Sciatic nerve (tissue), 2 donors: ENCODE measurements at regions not wholly inside any gene's neighbourhood (a gene's known extent, or its start where the extent isn't known, plus 50 kb on each side); places are given as distances from the start of the nearest gene placed in this dataset.

Experiments used
- ATAC-seq: fragments of 200-7000 bp; cut with Tn5 transposase; one replicate; pipeline ENCODE4 v1.9.1; 2020; ENCODE audit warnings: mild to moderate bottlenecking, moderate library complexity
- DNase-seq: peaks from one replicate; pipeline ENCODE4 v3.0.0-alpha.2; 2020; ENCODE audit warnings: low spot score
- intact Hi-C: fragments of 100-400 bp; cut with DNase I; formaldehyde crosslinking; loops from one replicate; pipeline ENCODE4 v1.14.2; 2022
- donor health status: DM: no; HTN: no; CAD: no.
- donor health status: DM: no; HTN: no; CAD: no.

- DNase-seq (no peak), ATAC-seq (no peak)
- intact Hi-C loops = no loop called here
Measured at GRCh38 chr15:94177112-94177511, 54.2 kb upstream of the MCTP2 start.

- no peak for DNase-seq
- intact Hi-C loops = no loop called here
- no peak for ATAC-seq
Measured at GRCh38 chr15:94175420-94175819, 55.9 kb upstream of the MCTP2 start.

GRCh38 chr15:94174399-94174802, 57.0 kb upstream of the MCTP2 start:
- no peak for DNase-seq
- ATAC-seq = no peak
- intact Hi-C loops = no loop called here

DNA sequence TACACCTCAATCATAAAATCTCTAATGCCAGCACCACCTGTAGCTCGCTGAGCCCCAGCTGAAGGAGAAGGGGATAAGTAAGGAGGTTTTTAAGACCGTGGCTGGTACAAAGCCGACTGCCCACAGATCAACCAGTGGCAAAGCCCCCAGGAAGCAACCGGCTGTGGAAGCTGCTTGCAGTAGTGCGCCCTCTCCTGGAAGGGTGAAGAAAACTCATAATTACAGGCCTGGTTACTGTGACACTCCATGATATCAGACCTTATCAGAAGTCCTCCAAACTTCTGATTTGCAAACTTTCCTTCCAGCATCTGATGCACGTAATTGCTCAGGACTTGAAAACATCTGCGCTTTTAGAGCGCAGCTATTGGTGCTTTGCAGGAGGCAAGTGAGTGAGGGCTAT, 63.1 kb upstream of the MCTP2 start:
- DNase-seq (no peak), ATAC-seq (no peak)
- intact Hi-C loops = loop anchor here (5.0 kb wide), 1 partner anchor 154 kb away; no protein-coding TSS in a partner anchor

DNA sequence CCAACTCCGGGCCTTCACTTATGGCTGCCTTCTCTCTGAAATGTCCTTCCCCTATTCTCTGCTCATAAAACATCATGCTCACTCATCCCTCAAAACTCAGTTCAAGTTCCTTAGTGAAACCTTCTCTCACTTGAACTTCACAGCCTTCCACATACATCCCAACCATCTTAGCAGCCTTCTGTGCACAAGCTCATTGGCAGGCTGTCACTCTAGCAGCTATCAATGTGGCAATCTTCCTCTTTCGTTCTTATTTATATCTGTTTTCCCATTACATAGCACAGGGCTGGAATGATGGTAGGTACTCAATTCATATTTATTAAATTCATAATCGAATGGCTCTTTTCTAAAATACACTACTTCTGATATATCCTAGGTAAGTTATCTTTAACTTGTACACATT, 66.4 kb upstream of the MCTP2 start:
- intact Hi-C loops = loop anchor here (5.0 kb wide), 1 partner anchor 157 kb away; no protein-coding TSS in a partner anchor
- ATAC-seq (no peak), DNase-seq (no peak)

- DNase-seq = peak; percentile 77
- intact Hi-C loops = no loop called here
- ATAC-seq = peak; percentile 70
Measured at GRCh38 chr15:94164202-94164807, 67.1 kb upstream of the MCTP2 start.

DNA sequence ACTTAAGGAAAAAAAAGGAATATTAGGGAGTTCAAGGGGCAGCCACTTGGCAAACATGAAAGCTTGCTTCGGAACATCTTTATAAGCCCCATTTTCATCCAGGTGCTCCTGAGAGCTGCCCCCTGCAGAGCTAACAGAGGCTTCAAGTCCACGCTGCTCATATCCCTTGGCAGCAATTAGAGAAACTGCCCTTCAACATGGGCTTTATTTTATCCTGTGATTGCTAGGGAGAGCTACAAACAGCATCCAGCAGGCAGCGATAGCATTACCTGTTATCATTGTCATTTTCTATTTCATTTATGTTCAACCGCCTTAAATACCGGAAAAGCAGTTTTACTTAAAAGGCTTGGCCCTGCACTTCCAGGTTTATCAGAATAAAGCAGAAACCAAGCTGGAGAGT, 68.4 kb upstream of the MCTP2 start:
- no peak for ATAC-seq
- intact Hi-C loops = no loop called here
- DNase-seq = no peak

GRCh38 chr15:94154255-94154654, 77.1 kb upstream of the MCTP2 start:
- no peak for DNase-seq
- ATAC-seq = no peak

DNA sequence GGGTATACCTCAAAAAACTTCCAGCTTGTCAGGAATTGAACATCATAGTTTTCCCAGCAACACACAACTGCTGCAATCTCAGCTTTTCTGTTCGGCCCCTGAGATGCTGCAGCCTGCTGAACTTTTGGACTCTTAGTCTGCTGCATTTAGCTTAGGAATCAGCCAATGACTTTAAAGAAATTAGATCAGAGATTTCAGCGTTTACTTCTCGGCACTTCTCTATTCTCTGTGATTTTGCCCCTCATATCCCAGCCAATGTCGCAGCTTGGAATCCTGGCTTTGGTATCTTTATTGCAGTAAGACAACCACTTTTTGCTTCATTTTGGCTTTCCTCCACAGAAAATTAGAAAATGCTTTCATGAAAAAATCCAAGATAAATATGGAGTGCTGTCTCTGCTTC, 86.3 kb upstream of the MCTP2 start:
- DNase-seq (no peak), ATAC-seq (no peak)
- intact Hi-C loops = no loop called here

More at GRCh38 chr15:94154255-94154654, 77.1 kb upstream of the MCTP2 start:
- intact Hi-C loops = no loop called here

DNA sequence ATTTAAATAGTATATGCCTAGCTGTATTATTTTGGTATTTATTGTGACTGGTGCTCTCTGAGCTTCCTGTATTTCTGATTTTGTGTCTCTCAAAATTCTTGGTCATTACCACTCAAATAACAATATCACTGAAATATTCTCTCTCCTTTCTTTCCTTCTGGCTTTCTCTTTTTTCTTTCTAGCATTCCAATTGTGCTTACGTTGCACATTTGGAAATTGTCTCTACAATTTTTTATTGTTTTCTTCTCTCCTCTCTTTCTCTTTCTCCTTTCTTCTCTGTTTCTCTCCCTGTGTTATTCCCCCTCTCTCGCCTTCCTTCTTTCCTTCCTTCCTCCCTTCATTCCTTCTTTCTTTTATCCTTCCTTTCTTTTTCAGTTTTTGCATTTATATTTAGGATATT, 89.6 kb upstream of the MCTP2 start:
- intact Hi-C loops = no loop called here
- no peak for ATAC-seq
- DNase-seq = no peak

DNA sequence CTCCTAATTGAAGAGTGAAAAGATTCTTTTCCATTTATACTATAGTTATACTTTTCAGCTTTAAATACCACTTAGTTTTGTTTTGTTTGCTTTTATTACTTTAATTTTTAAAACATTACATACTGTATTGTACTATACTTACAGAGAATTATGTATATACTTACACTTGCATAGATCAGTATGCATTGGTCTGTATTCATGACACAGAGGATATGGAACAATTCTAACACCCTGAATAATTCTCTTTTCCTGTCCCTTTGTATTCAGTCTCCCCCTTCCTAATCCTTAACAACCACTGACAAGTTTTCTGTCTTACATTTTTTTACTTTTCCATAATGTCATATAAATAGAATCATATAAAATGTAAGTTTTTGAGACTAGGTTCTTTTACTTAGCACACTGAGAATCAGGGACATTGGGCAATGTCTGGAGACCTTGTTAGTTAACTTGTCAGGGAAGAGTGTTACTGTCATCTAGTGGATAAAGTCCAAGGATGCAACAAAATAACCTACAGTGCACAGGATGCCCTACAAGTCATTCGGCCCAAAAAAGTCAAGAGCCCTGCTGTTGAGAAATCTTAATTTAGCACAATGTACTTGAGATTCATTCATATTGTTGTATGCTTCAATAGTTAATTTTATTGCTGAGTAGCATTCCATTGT, 95.7 kb upstream of the MCTP2 start:
- no peak for DNase-seq
- peak; percentile 58 for ATAC-seq
- intact Hi-C loops = no loop called here

DNA sequence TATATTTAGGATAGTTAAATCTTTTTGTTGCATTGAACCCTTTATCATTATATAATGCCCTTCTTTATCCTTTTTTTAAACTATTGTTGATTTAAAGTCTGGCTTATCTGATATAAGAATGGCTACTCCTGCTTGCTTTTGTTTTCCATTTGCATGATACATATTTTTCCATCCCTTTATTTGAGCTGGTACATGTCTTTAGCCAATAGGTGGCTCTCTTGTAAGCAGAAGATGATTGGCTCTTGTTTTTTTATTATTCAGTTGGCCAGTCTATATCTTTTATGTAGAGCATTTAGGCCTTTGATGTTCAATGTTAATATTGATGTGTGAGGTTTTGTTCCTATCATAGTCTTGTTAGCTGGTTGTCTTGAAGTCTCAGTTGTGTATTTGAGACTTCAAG, 99.5 kb upstream of the MCTP2 start:
- intact Hi-C loops = no loop called here
- ATAC-seq = no peak
- no peak for DNase-seq

GRCh38 chr15:94130504-94130903, 100.9 kb upstream of the MCTP2 start:
- no peak for ATAC-seq
- DNase-seq = no peak
- intact Hi-C loops = no loop called here

GRCh38 chr15:94127006-94127405, 104.4 kb upstream of the MCTP2 start:
- intact Hi-C loops = loop anchor here (5.0 kb wide), 1 partner anchor 135 kb away; no protein-coding TSS in a partner anchor
- ATAC-seq (no peak), DNase-seq (no peak)

- intact Hi-C loops = loop anchor here (5.0 kb wide), 1 partner anchor 133 kb away; no protein-coding TSS in a partner anchor
- ATAC-seq = no peak
- DNase-seq = no peak
Measured at GRCh38 chr15:94125698-94126097, 105.7 kb upstream of the MCTP2 start.

- no peak for DNase-seq
- intact Hi-C loops = loop anchor here (5.0 kb wide), 1 partner anchor 133 kb away; no protein-coding TSS in a partner anchor
- peak; percentile 64 for ATAC-seq
Measured at GRCh38 chr15:94125156-94125555, 106.2 kb upstream of the MCTP2 start.

DNA sequence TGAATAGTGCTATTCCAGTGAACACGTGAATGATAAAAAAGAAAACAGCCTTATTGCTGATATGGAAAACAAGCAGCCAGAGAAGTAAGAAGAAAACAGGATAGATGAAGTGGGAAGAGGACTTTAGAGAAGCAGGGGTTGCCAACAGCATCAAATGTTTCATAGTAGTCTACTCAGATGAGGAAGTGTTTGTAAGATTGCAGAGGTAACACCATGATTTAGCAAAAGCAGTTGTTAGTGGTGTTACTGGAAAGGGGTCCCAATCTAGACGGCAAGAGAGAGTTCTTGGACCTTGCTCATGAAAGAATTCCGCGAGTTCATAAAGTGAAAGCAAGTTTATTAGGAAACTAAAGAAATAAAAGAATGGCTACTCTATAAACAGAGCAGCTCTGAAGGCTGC, 108.8 kb upstream of the MCTP2 start:
- ATAC-seq = no peak

GRCh38 chr15:94119923-94120775, 111.2 kb upstream of the MCTP2 start:
- intact Hi-C loops = loop anchor here (5.0 kb wide), 1 partner anchor 1088 kb away; no protein-coding TSS in a partner anchor
- ATAC-seq = peak; percentile 96
- peak; percentile 77 for DNase-seq

More for the DNA sequence above, 108.8 kb upstream of the MCTP2 start:
- intact Hi-C loops = no loop called here
- DNase-seq = no peak

- peak; percentile 69 for DNase-seq
- ATAC-seq = peak; percentile 87
- intact Hi-C loops = loop anchor here (5.0 kb wide), 1 partner anchor 1087 kb away; no protein-coding TSS in a partner anchor
Measured at GRCh38 chr15:94119298-94119811, 112.0 kb upstream of the MCTP2 start.
